Activated B cell treated with CpG ODN at 0.5 μM for 24 hours (primary cell): ENCODE measurements at regions not wholly inside any gene's neighbourhood (a gene's known extent, or its start where the extent isn't known, plus 50 kb on each side); places are given as distances from the start of the nearest gene placed in this dataset.

ENCODE experiments used
- ATAC-seq: fragments of 200-7000 bp; cut with Tn5 transposase; one replicate; pipeline ENCODE4 v1.10.0; 2021; ENCODE audit warnings: low read depth, mild to moderate bottlenecking, moderate library complexity
- CTCF ChIA-PET: fragments of 350-600 bp; sonication (Branson Sonifier 250); formaldehyde crosslinking; loops from one replicate; lab custom pipeline; 2021; ENCODE audit warnings: antibody characterized with exemption; lab: Charles Lee
- POLR2A ChIA-PET: fragments of 350-600 bp; sonication (Branson Sonifier 250); formaldehyde crosslinking; loops from one replicate; lab custom pipeline; 2021; ENCODE audit warnings: antibody characterized with exemption; lab: Charles Lee
- DNase-seq: peaks from one replicate; pipeline ENCODE4 v3.0.0; 2022
- H3K27ac Mint-ChIP-seq: one replicate; pipeline ENCODE4 v1.8.0; 2020; ENCODE audit warnings: mixed read lengths
- H3K27me3 Mint-ChIP-seq: one replicate; pipeline ENCODE4 v1.8.0; 2021; ENCODE audit warnings: mixed read lengths
- H3K36me3 Mint-ChIP-seq: one replicate; pipeline ENCODE4 v1.8.0; 2021; ENCODE audit warnings: low read depth, mixed read lengths
- H3K4me1 Mint-ChIP-seq: one replicate; pipeline ENCODE4 v1.8.0; 2021; ENCODE audit warnings: mixed read lengths
- H3K4me3 Mint-ChIP-seq: one replicate; pipeline ENCODE4 v1.8.0; 2020; ENCODE audit warnings: mild to moderate bottlenecking, mixed read lengths
- H3K9me3 Mint-ChIP-seq: one replicate; pipeline ENCODE4 v1.8.0; 2020; ENCODE audit warnings: mixed read lengths
- intact Hi-C: fragments of 100-400 bp; cut with micrococcal nuclease; formaldehyde crosslinking; loops from one replicate; pipeline ENCODE4 v1.15.1; 2024
- TF ChIP-seq, protein P1 (sequence below): fragments of 200-600 bp; IDR thresholded peaks from one replicate; pipeline ENCODE4 v1.8.0; 2022; ENCODE audit warnings: antibody characterized with exemption, mild to moderate bottlenecking

DNA sequence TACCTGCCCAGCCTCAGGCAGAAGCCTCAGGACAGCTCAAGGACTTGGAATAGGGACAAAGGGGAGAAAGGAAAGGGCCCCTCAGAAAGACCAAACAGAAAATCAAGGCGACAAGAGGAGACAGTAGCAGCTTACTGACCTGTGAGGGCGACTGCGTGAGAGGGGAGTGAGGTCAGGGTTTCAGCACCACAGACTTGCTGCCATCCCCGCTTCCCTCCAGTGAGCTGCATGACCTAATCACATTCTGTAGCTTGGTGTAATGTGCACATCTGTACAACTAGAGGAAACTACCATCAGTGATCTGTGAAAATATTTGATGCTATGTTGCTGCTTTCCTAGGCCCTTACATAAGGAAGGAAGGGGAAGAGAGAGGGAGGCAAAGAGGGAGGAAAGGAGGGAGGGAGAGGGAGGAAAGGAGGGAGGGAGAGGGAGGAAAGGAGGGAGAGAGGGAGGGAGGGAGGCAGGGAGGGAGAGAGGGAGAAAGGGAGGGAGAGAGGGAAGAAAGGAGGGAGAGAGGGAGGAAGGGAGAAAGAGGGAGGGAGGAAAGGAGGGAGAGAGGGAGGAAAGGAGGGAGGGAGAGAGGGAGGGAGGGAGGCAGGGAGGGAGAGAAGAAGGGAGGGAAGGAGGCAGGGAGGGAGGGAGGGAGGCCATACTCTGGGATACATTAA lies 404.9 kb upstream of the CDH5 start:
- intact Hi-C loops: no loop called here
- ChIA-PET POLR2A (no interaction called here), CTCF (no interaction called here)
- Mint-ChIP-seq H3K36me3 (no peaks in the 10 kb centered on the region), H3K27me3 (no peaks in the 10 kb centered on the region), H3K4me3 (no peak overlapping the region), H3K27ac (no peak overlapping the region), H3K9me3 (no peaks in the 10 kb centered on the region), H3K4me1 (no peaks in the 10 kb centered on the region)
- DNase-seq (no peak), ATAC-seq (no peak)
- TF ChIP-seq, protein P1, sequence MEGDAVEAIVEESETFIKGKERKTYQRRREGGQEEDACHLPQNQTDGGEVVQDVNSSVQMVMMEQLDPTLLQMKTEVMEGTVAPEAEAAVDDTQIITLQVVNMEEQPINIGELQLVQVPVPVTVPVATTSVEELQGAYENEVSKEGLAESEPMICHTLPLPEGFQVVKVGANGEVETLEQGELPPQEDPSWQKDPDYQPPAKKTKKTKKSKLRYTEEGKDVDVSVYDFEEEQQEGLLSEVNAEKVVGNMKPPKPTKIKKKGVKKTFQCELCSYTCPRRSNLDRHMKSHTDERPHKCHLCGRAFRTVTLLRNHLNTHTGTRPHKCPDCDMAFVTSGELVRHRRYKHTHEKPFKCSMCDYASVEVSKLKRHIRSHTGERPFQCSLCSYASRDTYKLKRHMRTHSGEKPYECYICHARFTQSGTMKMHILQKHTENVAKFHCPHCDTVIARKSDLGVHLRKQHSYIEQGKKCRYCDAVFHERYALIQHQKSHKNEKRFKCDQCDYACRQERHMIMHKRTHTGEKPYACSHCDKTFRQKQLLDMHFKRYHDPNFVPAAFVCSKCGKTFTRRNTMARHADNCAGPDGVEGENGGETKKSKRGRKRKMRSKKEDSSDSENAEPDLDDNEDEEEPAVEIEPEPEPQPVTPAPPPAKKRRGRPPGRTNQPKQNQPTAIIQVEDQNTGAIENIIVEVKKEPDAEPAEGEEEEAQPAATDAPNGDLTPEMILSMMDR: no peak

DNA sequence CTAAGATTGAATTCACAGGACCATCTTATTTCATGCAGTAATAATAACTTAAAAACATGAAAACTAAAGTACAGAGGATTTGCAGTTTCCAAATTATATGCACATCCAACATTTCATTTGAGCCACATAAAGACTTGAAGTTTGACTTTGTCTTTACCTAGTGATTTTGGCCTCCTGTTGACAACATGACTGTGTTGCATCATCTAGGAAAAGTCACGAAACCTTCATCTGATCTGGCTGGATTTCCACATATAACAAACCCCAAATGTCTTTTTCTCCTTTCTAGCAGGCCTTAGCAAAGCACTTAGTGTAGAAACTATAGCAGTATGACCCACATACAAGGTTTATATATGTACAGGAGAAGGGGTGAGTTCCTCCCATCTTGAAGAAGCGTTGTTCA lies 406.5 kb upstream of the CDH5 start:
- Mint-ChIP-seq H3K27me3 (no peaks in the 10 kb centered on the region), H3K9me3 (no peaks in the 10 kb centered on the region), H3K27ac (no peak overlapping the region), H3K36me3 (no peaks in the 10 kb centered on the region), H3K4me3 (no peak overlapping the region), H3K4me1 (no peaks in the 10 kb centered on the region)
- ATAC-seq: no peak
- ChIA-PET POLR2A (no interaction called here), CTCF (no interaction called here)
- TF ChIP-seq, protein P1: no peak
- intact Hi-C loops: no loop called here
- DNase-seq: no peak

DNA sequence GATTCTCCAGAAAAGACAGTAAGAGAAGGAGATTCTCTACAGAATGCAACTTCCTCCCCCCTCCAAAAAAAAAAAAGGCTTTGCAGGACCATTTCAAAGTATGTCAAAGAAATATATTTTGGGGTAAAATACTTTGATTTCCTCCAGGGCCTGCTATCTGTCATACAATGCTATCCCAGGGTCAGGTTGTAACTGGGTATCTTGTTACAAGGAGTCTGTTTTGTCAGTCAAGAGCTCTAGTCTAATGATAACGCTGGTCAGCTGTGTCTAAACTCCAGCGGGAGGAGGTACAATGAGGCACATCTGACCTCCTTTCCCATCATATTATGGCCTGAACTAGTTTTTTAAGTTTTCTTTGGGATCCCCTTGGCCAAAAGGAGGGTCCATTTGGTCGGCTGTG lies 408.4 kb upstream of the CDH5 start:
- Mint-ChIP-seq H3K36me3 (no peaks in the 10 kb centered on the region), H3K27me3 (no peaks in the 10 kb centered on the region), H3K4me3 (no peak overlapping the region), H3K4me1 (no peaks in the 10 kb centered on the region), H3K9me3 (no peaks in the 10 kb centered on the region), H3K27ac (no peak overlapping the region)
- TF ChIP-seq, protein P1: no peak
- ATAC-seq (no peak), DNase-seq (no peak)
- CTCF ChIA-PET: no interaction called here
- POLR2A ChIA-PET: no interaction called here
- intact Hi-C loops: no loop called here

DNA sequence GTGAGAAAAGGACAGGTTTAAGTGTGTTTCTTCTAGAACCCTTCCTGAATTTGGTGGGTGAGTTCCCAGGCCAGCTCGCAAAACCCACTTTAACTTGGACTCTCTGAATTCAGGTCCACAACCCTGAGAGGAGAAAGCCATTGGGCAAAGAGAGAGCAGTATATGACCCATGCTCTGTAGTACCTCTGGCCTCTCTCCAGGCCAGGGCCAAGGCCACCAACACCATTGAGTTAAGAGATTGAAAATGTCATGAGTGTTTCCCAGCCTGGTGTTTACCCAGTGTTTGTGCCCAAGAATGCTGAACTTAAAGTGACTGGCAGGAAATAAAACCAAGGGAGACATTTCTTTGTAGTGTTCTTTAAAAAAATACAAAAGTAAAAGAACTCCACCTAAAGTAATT lies 410.4 kb upstream of the CDH5 start:
- Mint-ChIP-seq H3K27me3 (no peaks in the 10 kb centered on the region), H3K4me1 (no peaks in the 10 kb centered on the region), H3K36me3 (no peaks in the 10 kb centered on the region), H3K9me3 (no peaks in the 10 kb centered on the region), H3K27ac (no peak overlapping the region), H3K4me3 (no peak overlapping the region)
- ChIA-PET POLR2A (no interaction called here), CTCF (no interaction called here)
- no peak for ATAC-seq
- no peak for DNase-seq
- intact Hi-C loops: no loop called here
- TF ChIP-seq, protein P1: no peak

DNA sequence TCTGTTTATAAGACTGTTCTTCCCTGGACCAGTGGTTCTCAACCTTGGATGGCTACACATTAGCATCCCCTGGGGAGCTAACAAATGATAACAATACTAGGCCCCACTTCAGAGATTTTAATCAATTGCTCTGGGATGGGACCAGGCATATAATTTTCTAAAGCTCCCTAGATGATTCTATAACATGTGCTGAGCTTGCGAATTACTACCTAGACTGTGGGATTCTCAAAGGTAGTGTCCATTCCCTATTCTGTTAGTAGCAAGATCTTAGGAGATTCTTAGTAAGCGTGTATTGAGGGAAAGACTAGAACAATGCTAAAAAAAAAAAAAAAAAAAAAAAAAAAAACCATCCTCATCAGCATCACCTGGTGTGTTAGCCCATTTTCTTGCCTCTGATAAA lies 412.0 kb upstream of the CDH5 start:
- Mint-ChIP-seq H3K4me1 (no peaks in the 10 kb centered on the region), H3K9me3 (no peaks in the 10 kb centered on the region), H3K36me3 (no peaks in the 10 kb centered on the region), H3K27me3 (no peaks in the 10 kb centered on the region), H3K27ac (no peak overlapping the region), H3K4me3 (no peak overlapping the region)
- DNase-seq: no peak
- CTCF ChIA-PET: no interaction called here
- TF ChIP-seq, protein P1: no peak
- intact Hi-C loops: no loop called here
- no peak for ATAC-seq
- POLR2A ChIA-PET: no interaction called here
